Loucy (cell line): ENCODE measurements at regions not wholly inside any gene's neighbourhood (a gene's known extent, or its start where the extent isn't known, plus 50 kb on each side); places are given as distances from the start of the nearest gene placed in this dataset.

ENCODE experiments used
- CTCF ChIP-seq: fragments of 200-600 bp; sonication (generic); conservative IDR thresholded peaks from 2 replicates; pipeline ENCODE4 v1.5.1; 2014; ENCODE audit warnings: mild to moderate bottlenecking, antibody characterized with exemption, low read length
- EZH2phosphoT487 ChIP-seq: fragments of 200-600 bp; IDR thresholded peaks from 2 replicates; pipeline ENCODE4 v1.6.1; 2018; ENCODE audit warnings: antibody characterized with exemption, mild to moderate bottlenecking, moderate library complexity, borderline replicate concordance

GRCh38 chr6:18640754-18641153, 253.6 kb downstream of the RNF144B start:
- TF ChIP-seq CTCF, result no peak
- no peak for TF ChIP-seq EZH2phosphoT487
